ENCODE measurements at regions not wholly inside any gene's neighbourhood (a gene's known extent, or its start where the extent isn't known, plus 50 kb on each side); places are given as distances from the start of the nearest gene placed in this dataset.

DNA sequence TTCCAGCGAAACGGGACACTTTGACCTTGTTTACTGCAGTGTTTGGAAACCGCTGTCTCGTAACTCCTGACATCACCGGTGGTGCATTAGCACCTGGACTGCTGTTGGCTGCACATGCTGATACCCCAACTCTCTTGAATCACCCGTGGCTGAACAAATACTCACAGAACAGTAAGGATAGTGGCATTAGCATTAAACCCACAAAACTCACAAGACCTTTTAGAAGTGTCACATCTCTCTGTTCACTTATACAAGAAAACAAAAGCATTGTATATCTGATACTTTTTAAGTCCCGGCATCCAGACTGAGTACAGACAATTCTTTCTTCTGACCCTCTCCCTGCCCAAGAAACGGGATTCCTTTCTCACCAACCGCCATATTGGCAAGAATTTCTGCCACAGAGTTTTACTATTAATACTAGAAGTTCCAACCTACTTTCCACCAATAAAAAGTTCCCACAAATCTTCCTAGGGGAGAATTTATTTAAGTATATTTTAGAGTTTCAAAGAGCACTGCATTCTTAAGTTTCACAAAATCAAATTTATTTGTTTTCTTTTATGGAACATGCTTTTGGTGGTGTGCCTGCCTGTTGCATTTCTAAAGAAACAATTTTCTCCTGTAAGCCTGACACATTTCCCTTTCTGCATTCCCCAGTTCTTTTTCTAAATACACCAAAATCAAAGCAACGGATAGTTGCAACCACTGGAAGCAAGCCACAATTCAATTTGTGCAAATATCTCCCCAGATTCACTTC is 208.4 kb upstream of the KLF14 start:
- H3K27me3 ChIP-seq (ENCODE audit: insufficient read depth, low read length): no peaks in the 10 kb centered on the region
- H3K36me3 ChIP-seq (ENCODE audit: insufficient read depth, low read length): peaks cover 18% of the 10 kb centered on the region
- H3K4me3 ChIP-seq (ENCODE audit: insufficient read depth, low read length): peak overlapping the region; percentile 75
- TF ChIP-seq, protein P1, sequence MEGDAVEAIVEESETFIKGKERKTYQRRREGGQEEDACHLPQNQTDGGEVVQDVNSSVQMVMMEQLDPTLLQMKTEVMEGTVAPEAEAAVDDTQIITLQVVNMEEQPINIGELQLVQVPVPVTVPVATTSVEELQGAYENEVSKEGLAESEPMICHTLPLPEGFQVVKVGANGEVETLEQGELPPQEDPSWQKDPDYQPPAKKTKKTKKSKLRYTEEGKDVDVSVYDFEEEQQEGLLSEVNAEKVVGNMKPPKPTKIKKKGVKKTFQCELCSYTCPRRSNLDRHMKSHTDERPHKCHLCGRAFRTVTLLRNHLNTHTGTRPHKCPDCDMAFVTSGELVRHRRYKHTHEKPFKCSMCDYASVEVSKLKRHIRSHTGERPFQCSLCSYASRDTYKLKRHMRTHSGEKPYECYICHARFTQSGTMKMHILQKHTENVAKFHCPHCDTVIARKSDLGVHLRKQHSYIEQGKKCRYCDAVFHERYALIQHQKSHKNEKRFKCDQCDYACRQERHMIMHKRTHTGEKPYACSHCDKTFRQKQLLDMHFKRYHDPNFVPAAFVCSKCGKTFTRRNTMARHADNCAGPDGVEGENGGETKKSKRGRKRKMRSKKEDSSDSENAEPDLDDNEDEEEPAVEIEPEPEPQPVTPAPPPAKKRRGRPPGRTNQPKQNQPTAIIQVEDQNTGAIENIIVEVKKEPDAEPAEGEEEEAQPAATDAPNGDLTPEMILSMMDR (IDR thresholded peaks at IDR 0.05; ENCODE audit: extremely low read depth, low read depth, low read length): no peak
- no peak overlapping the region for H2AFZ ChIP-seq (ENCODE audit: low read length)
- H3K4me1 ChIP-seq (ENCODE audit: insufficient read depth, low read length): peaks cover 79% of the 10 kb centered on the region
- peak overlapping the region; percentile 97 for H3K27ac ChIP-seq (ENCODE audit: low read depth, low read length)
- H3K79me2 ChIP-seq (ENCODE audit: insufficient read depth, low read length): peaks cover 99% of the 10 kb centered on the region
- H3K9me3 ChIP-seq (ENCODE audit: low read depth, low read length): no peaks in the 10 kb centered on the region
- DNase-seq (ENCODE audit: insufficient read length, low spot score, missing footprints): peak; percentile 49
- peak overlapping the region; percentile 91 for H3K4me2 ChIP-seq (ENCODE audit: insufficient read depth, low read length)
- H4K20me1 ChIP-seq (ENCODE audit: insufficient read depth, low read length): peaks cover 5% of the 10 kb centered on the region

DNA sequence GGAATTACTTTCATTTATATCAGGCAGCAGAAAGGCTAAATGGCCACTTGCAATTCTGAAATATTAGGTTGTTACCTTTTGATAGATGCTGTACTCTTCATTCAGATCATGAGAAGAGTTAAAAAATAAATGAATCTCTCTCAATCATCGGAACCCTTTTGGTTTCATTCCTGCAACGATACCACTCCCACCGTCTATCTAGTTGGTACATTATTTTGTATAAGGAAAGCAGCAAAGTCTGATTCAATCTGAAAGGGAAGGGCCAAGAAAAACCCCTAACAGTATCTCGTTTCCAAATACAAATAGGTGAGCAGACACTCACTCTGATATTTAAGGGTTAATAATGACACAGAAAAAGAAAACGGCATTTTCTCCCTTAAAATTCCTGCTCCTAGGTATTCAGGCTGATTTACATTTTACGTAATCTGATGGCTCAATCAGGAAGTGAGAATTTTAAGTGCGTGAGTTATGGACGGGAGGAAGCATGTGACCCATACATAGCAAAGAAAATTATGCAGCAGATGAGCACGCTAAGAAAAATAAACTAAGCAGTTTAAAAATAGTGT is 209.4 kb upstream of the KLF14 start:
- H3K4me1 ChIP-seq (ENCODE audit: insufficient read depth, low read length): peaks cover 82% of the 10 kb centered on the region

GRCh38 chr7:130943981-130944380 is 210.0 kb upstream of the KLF14 start:
- peak overlapping the region; percentile 75 for H3K4me3 ChIP-seq (ENCODE audit: insufficient read depth, low read length)
- no peaks in the 10 kb centered on the region for H3K27me3 ChIP-seq (ENCODE audit: insufficient read depth, low read length)
- DNase-seq (ENCODE audit: insufficient read length, low spot score, missing footprints): no peak
- H3K9me3 ChIP-seq (ENCODE audit: low read depth, low read length): no peaks in the 10 kb centered on the region
- no peak overlapping the region for H2AFZ ChIP-seq (ENCODE audit: low read length)
- peak overlapping the region; percentile 91 for H3K4me2 ChIP-seq (ENCODE audit: insufficient read depth, low read length)
- TF ChIP-seq, protein P1 (IDR thresholded peaks at IDR 0.05; ENCODE audit: extremely low read depth, low read depth, low read length): no peak
- H3K79me2 ChIP-seq (ENCODE audit: insufficient read depth, low read length): peaks cover 98% of the 10 kb centered on the region
- peak overlapping the region; percentile 97 for H3K27ac ChIP-seq (ENCODE audit: low read depth, low read length)
- H4K20me1 ChIP-seq (ENCODE audit: insufficient read depth, low read length): peaks cover 6% of the 10 kb centered on the region
- peaks cover 23% of the 10 kb centered on the region for H3K36me3 ChIP-seq (ENCODE audit: insufficient read depth, low read length)
- peaks cover 77% of the 10 kb centered on the region for H3K4me1 ChIP-seq (ENCODE audit: insufficient read depth, low read length)

More for the DNA sequence above, 209.4 kb upstream of the KLF14 start:
- TF ChIP-seq, protein P1 (IDR thresholded peaks at IDR 0.05; ENCODE audit: extremely low read depth, low read depth, low read length): no peak
- Histone ChIP-seq H3K27me3 (ENCODE audit: insufficient read depth, low read length) (no peaks in the 10 kb centered on the region), H3K36me3 (ENCODE audit: insufficient read depth, low read length) (peaks cover 23% of the 10 kb centered on the region), H3K4me3 (ENCODE audit: insufficient read depth, low read length) (peak overlapping the region; percentile 75), H3K79me2 (ENCODE audit: insufficient read depth, low read length) (peaks cover 99% of the 10 kb centered on the region), H4K20me1 (ENCODE audit: insufficient read depth, low read length) (peaks cover 7% of the 10 kb centered on the region), H2AFZ (ENCODE audit: low read length) (no peak overlapping the region), H3K9me3 (ENCODE audit: low read depth, low read length) (no peaks in the 10 kb centered on the region), H3K27ac (ENCODE audit: low read depth, low read length) (peak overlapping the region; percentile 97), H3K4me2 (ENCODE audit: insufficient read depth, low read length) (peak overlapping the region; percentile 91)
- peak; percentile 35 for DNase-seq (ENCODE audit: insufficient read length, low spot score, missing footprints)

DNA sequence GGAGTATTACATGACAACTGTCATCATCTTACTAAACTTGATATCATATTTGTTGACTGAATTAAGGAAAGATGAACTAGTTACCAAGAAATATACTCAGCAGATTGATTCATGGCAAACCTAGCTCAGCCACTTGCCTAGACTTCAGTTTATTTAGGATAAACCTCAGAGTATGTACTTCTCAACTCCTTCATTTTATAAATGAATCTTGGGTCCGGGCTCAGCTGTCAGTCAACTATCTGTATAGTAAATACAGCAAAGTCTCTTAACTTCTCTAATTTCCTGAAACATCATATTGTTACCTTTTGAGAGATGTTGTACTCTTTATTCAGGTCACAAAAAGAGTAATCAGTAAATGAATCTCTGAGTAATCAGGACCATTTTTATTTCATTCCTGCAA is 211.0 kb upstream of the KLF14 start:
- Histone ChIP-seq H3K4me2 (ENCODE audit: insufficient read depth, low read length) (peak overlapping the region; percentile 91), H2AFZ (ENCODE audit: low read length) (no peak overlapping the region), H3K9me3 (ENCODE audit: low read depth, low read length) (no peaks in the 10 kb centered on the region), H3K4me3 (ENCODE audit: insufficient read depth, low read length) (no peak overlapping the region), H3K4me1 (ENCODE audit: insufficient read depth, low read length) (peaks cover 71% of the 10 kb centered on the region), H3K27me3 (ENCODE audit: insufficient read depth, low read length) (no peaks in the 10 kb centered on the region), H3K36me3 (ENCODE audit: insufficient read depth, low read length) (peaks cover 23% of the 10 kb centered on the region), H4K20me1 (ENCODE audit: insufficient read depth, low read length) (peaks cover 6% of the 10 kb centered on the region), H3K79me2 (ENCODE audit: insufficient read depth, low read length) (peaks cover 98% of the 10 kb centered on the region), H3K27ac (ENCODE audit: low read depth, low read length) (peak overlapping the region; percentile 97)
- no peak for DNase-seq (ENCODE audit: insufficient read length, low spot score, missing footprints)
- TF ChIP-seq, protein P1 (IDR thresholded peaks at IDR 0.05; ENCODE audit: extremely low read depth, low read depth, low read length): no peak
